BLaER1 (cell line): ENCODE measurements at regions not wholly inside any gene's neighbourhood (a gene's known extent, or its start where the extent isn't known, plus 50 kb on each side); places are given as distances from the start of the nearest gene placed in this dataset.
"Not testable (repeated sequence)": the region's sequence is repeated elsewhere in the genome, so short reads cannot be mapped to it uniquely, and the experiment has no call there.

Source experiments
- H3K27ac ChIP-seq: shearing (Covaris generic); formaldehyde crosslinking; 2 replicates; pipeline ENCODE4 v1.8.1; 2022
- H3K27me3 ChIP-seq: shearing (Covaris generic); formaldehyde crosslinking; 2 replicates; pipeline ENCODE4 v1.8.1; 2022
- H3K36me3 ChIP-seq: shearing (Covaris generic); formaldehyde crosslinking; 2 replicates; pipeline ENCODE4 v1.8.1; 2022
- H3K4me1 ChIP-seq: shearing (Covaris generic); formaldehyde crosslinking; 2 replicates; pipeline ENCODE4 v1.8.1; 2022
- H3K4me2 ChIP-seq: shearing (Covaris generic); formaldehyde crosslinking; 2 replicates; pipeline ENCODE4 v1.8.1; 2022
- H3K4me3 ChIP-seq: shearing (Covaris generic); formaldehyde crosslinking; 2 replicates; pipeline ENCODE4 v1.8.1; 2022
- H3K9ac ChIP-seq: shearing (Covaris generic); formaldehyde crosslinking; 2 replicates; pipeline ENCODE4 v1.8.1; 2022
- H3K9me3 ChIP-seq: shearing (Covaris generic); formaldehyde crosslinking; 2 replicates; pipeline ENCODE4 v1.8.1; 2022
- H4K20me1 ChIP-seq: shearing (Covaris generic); formaldehyde crosslinking; 2 replicates; pipeline ENCODE4 v1.8.1; 2022

- H3K27ac ChIP-seq, H3K9me3 ChIP-seq, H3K4me1 ChIP-seq, H4K20me1 ChIP-seq, H3K4me3 ChIP-seq, H3K9ac ChIP-seq, H3K36me3 ChIP-seq, H3K4me2 ChIP-seq, H3K27me3 ChIP-seq: not testable (repeated sequence)
Measured at GRCh38 chr2:87686873-87687549, 60.9 kb upstream of the PLGLB2 start.

- not testable (repeated sequence) for H3K27me3 ChIP-seq, H4K20me1 ChIP-seq, H3K36me3 ChIP-seq, H3K4me3 ChIP-seq, H3K4me1 ChIP-seq, H3K9me3 ChIP-seq, H3K27ac ChIP-seq, H3K9ac ChIP-seq
- peak overlapping the region; percentile 49 for H3K4me2 ChIP-seq
Measured at GRCh38 chr2:87687550-87688270, 60.2 kb upstream of the PLGLB2 start.

GRCh38 chr2:87691899-87692592, 55.8 kb upstream of the PLGLB2 start:
- H3K36me3 ChIP-seq: not testable (repeated sequence)

GRCh38 chr2:87692914-87693313, 55.0 kb upstream of the PLGLB2 start:
- not testable (repeated sequence) for H3K9ac ChIP-seq, H3K36me3 ChIP-seq, H4K20me1 ChIP-seq, H3K4me3 ChIP-seq, H3K27me3 ChIP-seq, H3K27ac ChIP-seq, H3K4me2 ChIP-seq, H3K4me1 ChIP-seq, H3K9me3 ChIP-seq

More at GRCh38 chr2:87691899-87692592, 55.8 kb upstream of the PLGLB2 start:
- not testable (repeated sequence) for H3K4me1 ChIP-seq, H3K4me3 ChIP-seq, H4K20me1 ChIP-seq, H3K9me3 ChIP-seq, H3K9ac ChIP-seq, H3K27me3 ChIP-seq, H3K27ac ChIP-seq, H3K4me2 ChIP-seq

- H4K20me1 ChIP-seq, H3K36me3 ChIP-seq, H3K4me2 ChIP-seq, H3K4me1 ChIP-seq, H3K9ac ChIP-seq, H3K27me3 ChIP-seq, H3K4me3 ChIP-seq, H3K9me3 ChIP-seq, H3K27ac ChIP-seq: not testable (repeated sequence)
Measured at GRCh38 chr2:87693882-87694281, 54.0 kb upstream of the PLGLB2 start.

- H3K36me3 ChIP-seq, H3K4me2 ChIP-seq, H3K9me3 ChIP-seq: not testable (repeated sequence)
Measured at GRCh38 chr2:87695596-87696323, 52.1 kb upstream of the PLGLB2 start.

More at GRCh38 chr2:87695596-87696323, 52.1 kb upstream of the PLGLB2 start:
- not testable (repeated sequence) for H3K27ac ChIP-seq, H3K27me3 ChIP-seq, H3K4me3 ChIP-seq, H3K4me1 ChIP-seq, H3K9ac ChIP-seq, H4K20me1 ChIP-seq
